Liver (tissue), 3 donors: ENCODE measurements at regions not wholly inside any gene's neighbourhood (a gene's known extent, or its start where the extent isn't known, plus 50 kb on each side); places are given as distances from the start of the nearest gene placed in this dataset.

Source experiments
- EGR1 ChIP-seq, 2 donors: IDR thresholded peaks; 2 replicates each; pipeline ENCODE4 v1.6.1; 2016 to 2018; ENCODE audit warnings: antibody characterized with exemption in 2 of 2, low read depth in 2 of 2
- FOXA2 ChIP-seq: IDR thresholded peaks from 2 replicates; pipeline ENCODE4 v1.6.1; 2016; ENCODE audit warnings: antibody characterized with exemption
- GABPA ChIP-seq, 2 donors: IDR thresholded peaks in 1 of 2; conservative IDR thresholded peaks in 1 of 2; 2 replicates each; pipeline ENCODE4 v1.6.1; 2016; ENCODE audit warnings: antibody characterized with exemption in 2 of 2, mild to moderate bottlenecking in 1 of 2, moderate library complexity in 1 of 2
- HNF4G ChIP-seq: IDR thresholded peaks from 2 replicates; pipeline ENCODE4 v1.6.1; 2016; ENCODE audit warnings: antibody characterized with exemption
- JUND ChIP-seq, 2 donors: IDR thresholded peaks; 2 replicates each; pipeline ENCODE4 v1.6.1; 2016; ENCODE audit warnings: antibody characterized with exemption in 2 of 2
- RAD21 ChIP-seq, 2 donors: IDR thresholded peaks; 2 replicates each; pipeline ENCODE4 v1.6.1; 2016; ENCODE audit warnings: antibody characterized with exemption in 2 of 2, mild to moderate bottlenecking in 2 of 2
- SP1 ChIP-seq: IDR thresholded peaks from 2 replicates; pipeline ENCODE4 v1.6.1; 2018; ENCODE audit warnings: antibody characterized with exemption, mild to moderate bottlenecking
- TAF1 ChIP-seq: conservative IDR thresholded peaks from 2 replicates; pipeline ENCODE4 v1.6.1; 2016; ENCODE audit warnings: antibody characterized with exemption, mild to moderate bottlenecking
- YY1 ChIP-seq: IDR thresholded peaks from 2 replicates; pipeline ENCODE4 v1.6.1; 2016; ENCODE audit warnings: antibody characterized with exemption, mild to moderate bottlenecking
- TF ChIP-seq, protein P1 (sequence below): fragments of 150-350 bp; IDR thresholded peaks from 2 replicates; pipeline ENCODE4 v1.5.1; 2017; ENCODE audit warnings: improper control_type of control experiment, low read depth, low read length; ENCODE audit not compliant: missing input control
- TF ChIP-seq, protein P2 (sequence below): IDR thresholded peaks from 2 replicates; pipeline ENCODE4 v1.6.1; 2016; ENCODE audit warnings: antibody characterized with exemption, mild to moderate bottlenecking
- TF ChIP-seq, protein P3 (sequence below): IDR thresholded peaks from 2 replicates; pipeline ENCODE4 v1.6.1; 2016; ENCODE audit warnings: antibody characterized with exemption
- TF ChIP-seq, protein P4 (sequence below): IDR thresholded peaks from 2 replicates; pipeline ENCODE4 v1.6.1; 2016; ENCODE audit warnings: antibody characterized with exemption
- donor health status: healthy.
- donor health status: healthy.

DNA sequence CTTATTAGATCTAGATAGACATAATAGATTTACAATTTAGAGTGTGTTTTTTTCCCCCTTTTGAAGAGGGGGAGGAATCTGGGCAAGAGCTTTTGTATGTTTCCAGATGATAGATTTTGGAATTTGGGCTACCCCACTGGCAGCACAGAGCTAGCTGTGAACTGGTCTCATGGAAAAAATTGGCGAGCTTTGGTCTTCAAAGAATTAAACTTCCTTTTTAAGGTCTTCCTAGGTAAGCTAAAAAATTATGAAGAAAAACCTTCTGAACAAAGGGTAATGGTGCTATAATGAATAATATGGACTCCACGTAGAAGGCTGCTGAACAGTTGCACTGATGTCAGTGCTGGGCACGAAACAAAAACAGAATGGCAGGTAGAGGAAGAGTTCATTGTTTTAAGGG lies 109.3 kb downstream of the ZIC5 start:
- TF ChIP-seq, protein P1, sequence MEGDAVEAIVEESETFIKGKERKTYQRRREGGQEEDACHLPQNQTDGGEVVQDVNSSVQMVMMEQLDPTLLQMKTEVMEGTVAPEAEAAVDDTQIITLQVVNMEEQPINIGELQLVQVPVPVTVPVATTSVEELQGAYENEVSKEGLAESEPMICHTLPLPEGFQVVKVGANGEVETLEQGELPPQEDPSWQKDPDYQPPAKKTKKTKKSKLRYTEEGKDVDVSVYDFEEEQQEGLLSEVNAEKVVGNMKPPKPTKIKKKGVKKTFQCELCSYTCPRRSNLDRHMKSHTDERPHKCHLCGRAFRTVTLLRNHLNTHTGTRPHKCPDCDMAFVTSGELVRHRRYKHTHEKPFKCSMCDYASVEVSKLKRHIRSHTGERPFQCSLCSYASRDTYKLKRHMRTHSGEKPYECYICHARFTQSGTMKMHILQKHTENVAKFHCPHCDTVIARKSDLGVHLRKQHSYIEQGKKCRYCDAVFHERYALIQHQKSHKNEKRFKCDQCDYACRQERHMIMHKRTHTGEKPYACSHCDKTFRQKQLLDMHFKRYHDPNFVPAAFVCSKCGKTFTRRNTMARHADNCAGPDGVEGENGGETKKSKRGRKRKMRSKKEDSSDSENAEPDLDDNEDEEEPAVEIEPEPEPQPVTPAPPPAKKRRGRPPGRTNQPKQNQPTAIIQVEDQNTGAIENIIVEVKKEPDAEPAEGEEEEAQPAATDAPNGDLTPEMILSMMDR = no peak
- TF ChIP-seq, protein P2, sequence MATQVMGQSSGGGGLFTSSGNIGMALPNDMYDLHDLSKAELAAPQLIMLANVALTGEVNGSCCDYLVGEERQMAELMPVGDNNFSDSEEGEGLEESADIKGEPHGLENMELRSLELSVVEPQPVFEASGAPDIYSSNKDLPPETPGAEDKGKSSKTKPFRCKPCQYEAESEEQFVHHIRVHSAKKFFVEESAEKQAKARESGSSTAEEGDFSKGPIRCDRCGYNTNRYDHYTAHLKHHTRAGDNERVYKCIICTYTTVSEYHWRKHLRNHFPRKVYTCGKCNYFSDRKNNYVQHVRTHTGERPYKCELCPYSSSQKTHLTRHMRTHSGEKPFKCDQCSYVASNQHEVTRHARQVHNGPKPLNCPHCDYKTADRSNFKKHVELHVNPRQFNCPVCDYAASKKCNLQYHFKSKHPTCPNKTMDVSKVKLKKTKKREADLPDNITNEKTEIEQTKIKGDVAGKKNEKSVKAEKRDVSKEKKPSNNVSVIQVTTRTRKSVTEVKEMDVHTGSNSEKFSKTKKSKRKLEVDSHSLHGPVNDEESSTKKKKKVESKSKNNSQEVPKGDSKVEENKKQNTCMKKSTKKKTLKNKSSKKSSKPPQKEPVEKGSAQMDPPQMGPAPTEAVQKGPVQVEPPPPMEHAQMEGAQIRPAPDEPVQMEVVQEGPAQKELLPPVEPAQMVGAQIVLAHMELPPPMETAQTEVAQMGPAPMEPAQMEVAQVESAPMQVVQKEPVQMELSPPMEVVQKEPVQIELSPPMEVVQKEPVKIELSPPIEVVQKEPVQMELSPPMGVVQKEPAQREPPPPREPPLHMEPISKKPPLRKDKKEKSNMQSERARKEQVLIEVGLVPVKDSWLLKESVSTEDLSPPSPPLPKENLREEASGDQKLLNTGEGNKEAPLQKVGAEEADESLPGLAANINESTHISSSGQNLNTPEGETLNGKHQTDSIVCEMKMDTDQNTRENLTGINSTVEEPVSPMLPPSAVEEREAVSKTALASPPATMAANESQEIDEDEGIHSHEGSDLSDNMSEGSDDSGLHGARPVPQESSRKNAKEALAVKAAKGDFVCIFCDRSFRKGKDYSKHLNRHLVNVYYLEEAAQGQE = no peak
- TF ChIP-seq EGR1 (IDR thresholded peaks at IDR 0.05; ENCODE audit: low read depth in 2 of 2) (no peak), HNF4G (no peak), TAF1 (no peak), JUND (IDR thresholded peaks at IDR 0.05) (no peak), RAD21 (IDR thresholded peaks at IDR 0.05) (no peak), GABPA (IDR thresholded peaks at IDR 0.05 in 1 of 2, conservative IDR thresholded peaks at IDR 0.05 in 1 of 2) (no peak), YY1 (no peak), SP1 (no peak), FOXA2 (no peak)
- TF ChIP-seq, protein P3, sequence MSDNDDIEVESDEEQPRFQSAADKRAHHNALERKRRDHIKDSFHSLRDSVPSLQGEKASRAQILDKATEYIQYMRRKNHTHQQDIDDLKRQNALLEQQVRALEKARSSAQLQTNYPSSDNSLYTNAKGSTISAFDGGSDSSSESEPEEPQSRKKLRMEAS = no peak
- TF ChIP-seq, protein P4, sequence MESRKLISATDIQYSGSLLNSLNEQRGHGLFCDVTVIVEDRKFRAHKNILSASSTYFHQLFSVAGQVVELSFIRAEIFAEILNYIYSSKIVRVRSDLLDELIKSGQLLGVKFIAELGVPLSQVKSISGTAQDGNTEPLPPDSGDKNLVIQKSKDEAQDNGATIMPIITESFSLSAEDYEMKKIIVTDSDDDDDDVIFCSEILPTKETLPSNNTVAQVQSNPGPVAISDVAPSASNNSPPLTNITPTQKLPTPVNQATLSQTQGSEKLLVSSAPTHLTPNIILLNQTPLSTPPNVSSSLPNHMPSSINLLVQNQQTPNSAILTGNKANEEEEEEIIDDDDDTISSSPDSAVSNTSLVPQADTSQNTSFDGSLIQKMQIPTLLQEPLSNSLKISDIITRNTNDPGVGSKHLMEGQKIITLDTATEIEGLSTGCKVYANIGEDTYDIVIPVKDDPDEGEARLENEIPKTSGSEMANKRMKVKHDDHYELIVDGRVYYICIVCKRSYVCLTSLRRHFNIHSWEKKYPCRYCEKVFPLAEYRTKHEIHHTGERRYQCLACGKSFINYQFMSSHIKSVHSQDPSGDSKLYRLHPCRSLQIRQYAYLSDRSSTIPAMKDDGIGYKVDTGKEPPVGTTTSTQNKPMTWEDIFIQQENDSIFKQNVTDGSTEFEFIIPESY = no peak
